A172 (cell line): ENCODE measurements at regions not wholly inside any gene's neighbourhood (a gene's known extent, or its start where the extent isn't known, plus 50 kb on each side); places are given as distances from the start of the nearest gene placed in this dataset.
"Not testable (repeated sequence)": the region's sequence is repeated elsewhere in the genome, so short reads cannot be mapped to it uniquely, and the experiment has no call there.

Experiments used
- DNase-seq: peaks from one replicate; pipeline ENCODE4 v3.0.0-alpha.2; 2015; ENCODE audit warnings: low spot score

DNA sequence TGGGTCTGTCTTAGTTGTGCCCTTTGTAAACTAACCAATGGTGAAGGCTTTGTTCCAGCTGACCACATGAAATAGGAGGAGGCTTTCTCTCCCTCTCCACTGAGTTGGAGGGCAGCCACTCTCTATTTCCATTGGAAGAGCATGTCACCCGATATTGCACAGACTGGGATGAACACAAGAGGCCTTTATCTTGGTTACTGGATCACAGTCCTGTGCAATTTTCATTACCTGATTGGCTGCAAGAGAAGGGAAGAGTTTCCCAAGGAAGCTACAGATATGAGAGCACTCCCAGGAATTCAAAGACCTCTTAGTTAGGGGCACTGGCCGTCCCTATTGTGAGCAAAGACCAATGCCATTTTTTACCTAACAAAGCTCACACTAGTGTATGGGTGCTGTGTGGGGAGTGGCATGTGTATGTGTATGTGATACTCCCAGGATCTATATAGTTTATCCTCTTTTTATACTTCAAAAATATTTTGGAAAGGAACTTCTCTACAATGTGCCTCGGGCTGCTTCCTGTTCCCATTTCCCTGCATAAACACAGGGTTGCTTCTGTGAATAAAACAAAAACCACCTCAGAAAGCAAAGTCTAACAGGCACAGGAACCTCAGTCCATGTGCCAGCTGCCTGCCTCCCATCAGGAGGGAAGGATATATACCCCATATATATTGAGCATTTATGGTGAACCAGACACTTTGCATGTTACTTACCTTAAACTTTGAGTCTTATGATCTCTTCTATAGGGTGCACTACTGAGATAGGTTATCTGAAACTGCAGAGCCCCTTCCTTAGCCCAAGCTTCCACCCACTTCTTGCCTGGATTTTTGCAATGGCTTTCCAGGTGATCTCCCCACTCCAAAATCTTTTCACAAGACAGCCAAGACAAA is 126.5 kb downstream of the RASSF10 start:
- DNase-seq, result peak; percentile 80

DNA sequence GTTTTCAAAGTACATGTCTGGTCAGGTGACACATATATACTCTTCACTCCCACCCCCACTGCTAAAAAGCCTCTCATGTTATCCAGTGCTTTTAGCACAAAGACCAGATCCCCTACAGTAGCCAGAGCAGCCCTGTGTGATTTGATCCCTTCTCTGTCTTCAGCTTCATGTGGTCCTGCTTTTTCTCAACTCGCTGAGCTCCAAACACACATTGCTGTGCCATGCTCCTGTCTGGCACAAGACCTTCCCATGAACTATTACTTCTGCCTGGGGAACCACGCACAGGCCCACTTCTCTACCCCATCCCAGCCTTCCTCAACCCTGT is 127.1 kb downstream of the RASSF10 start:
- DNase-seq, result no peak

DNA sequence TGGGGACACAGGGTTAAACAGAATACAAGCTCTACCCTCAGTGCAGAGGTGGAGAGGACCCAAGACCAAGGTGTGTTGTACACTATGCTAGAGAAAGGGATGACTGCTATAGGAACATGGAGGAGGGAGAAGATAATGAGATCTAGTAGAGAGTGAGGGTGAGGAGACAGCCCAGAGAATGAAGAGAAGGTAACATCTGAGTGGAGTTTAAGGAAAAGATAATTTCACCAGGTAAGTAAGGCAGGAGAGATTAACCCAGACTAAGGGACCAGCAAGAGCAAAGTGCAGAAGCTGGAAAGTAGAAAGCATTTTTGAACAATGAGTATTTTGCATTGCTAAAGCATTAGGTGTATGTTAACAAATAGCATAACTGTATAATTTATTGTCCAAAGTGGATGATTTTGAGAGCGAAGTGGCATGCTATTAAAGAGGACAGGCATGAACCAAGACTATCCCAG is 128.8 kb downstream of the RASSF10 start:
- peak; percentile 53 for DNase-seq

DNA sequence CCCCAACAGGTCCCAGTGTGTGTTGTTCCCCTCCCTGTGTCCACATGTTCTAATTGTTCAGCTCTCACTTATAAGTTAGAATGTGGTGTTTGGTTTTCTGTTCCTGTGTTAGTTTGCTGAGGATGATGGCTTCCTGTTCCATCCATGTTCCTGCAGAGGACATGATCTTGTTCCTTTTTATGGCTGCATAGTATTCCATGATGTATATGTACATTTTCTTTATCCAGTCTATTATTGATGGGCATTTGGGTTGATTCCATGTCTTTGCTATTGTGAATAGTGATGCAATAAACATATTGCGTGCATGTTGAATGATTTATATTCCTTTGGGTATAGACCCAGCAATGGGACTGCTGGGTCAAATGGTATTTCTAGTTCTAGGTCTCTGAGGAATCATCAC is 130.0 kb downstream of the RASSF10 start:
- not testable (repeated sequence) for DNase-seq

DNA sequence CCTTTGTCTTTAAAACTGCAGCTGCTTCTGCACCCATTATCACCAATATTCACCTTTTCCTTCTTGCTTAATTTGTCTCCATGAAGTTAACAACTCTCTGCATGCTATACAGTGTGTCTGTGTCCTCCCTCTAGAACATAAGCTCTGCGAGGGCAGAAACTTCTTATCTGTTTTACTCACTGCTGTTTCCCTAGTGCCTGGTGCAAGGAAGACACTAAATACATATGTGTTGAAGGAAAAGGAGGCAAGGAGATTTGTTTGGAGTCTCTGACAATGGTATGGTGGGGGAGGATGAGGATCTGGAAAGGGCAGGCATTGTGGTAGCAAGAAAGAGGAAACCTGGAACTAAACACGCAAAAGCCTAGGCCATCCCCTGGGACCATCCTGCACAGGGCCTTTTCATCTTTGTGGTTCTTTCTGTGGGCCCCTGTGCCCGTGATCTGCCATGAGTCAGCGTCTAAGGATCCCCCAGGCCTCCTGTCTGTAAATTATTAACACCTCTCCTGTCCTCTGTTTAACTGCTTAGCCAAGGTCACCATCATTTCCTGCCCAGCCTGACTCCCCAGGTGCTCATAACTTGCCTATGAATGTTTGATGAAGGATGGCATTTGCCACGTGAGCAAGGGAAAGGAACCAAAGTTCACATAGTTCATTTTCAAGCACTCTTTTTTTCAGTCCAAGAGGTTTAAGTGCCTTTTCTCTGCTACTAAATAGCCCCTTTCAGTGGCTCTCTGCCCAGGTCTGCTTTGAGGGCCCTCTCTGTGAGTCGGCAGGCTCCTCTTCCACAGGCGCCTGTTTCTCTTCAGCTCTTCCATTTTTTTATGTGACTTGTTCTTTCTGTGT is 131.1 kb downstream of the RASSF10 start:
- DNase-seq, result peak; percentile 92

DNA sequence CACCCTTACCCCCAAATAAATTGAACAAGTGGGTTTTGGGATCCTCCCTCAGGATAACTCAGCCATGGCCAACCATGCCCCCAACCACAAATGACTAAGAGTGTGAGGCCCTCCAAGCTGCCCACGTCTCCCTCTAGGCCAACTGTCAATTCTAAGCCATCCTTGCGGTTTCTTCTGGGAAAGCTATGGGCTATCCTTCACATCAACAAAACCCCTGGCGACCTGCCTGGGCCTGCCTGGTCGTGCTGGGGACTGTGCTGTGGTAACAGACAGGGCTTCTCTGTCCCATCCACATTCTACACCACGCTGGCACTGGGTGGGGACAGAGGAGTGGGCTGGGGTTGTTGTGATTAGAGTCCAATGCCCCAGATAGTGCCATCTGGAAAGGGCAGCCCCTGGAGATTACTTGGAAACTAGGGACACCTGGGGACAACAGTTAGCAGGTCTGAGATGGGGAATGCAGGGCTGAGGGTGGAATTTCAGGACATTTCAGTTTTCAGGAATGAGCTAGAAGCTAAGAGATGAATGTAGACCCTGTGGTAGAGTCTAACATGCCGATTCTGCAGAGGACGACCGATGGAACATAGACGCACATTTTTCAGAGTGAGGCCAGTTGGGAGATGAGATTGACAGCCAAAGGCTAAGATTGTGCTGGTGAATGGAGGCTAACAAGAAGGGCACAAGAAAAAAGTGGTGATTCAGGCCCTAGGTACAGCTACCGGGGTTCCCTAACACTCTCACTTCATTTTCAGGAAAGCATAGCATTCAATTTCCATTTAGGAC is 131.9 kb downstream of the RASSF10 start:
- DNase-seq, result peak; percentile 84

DNA sequence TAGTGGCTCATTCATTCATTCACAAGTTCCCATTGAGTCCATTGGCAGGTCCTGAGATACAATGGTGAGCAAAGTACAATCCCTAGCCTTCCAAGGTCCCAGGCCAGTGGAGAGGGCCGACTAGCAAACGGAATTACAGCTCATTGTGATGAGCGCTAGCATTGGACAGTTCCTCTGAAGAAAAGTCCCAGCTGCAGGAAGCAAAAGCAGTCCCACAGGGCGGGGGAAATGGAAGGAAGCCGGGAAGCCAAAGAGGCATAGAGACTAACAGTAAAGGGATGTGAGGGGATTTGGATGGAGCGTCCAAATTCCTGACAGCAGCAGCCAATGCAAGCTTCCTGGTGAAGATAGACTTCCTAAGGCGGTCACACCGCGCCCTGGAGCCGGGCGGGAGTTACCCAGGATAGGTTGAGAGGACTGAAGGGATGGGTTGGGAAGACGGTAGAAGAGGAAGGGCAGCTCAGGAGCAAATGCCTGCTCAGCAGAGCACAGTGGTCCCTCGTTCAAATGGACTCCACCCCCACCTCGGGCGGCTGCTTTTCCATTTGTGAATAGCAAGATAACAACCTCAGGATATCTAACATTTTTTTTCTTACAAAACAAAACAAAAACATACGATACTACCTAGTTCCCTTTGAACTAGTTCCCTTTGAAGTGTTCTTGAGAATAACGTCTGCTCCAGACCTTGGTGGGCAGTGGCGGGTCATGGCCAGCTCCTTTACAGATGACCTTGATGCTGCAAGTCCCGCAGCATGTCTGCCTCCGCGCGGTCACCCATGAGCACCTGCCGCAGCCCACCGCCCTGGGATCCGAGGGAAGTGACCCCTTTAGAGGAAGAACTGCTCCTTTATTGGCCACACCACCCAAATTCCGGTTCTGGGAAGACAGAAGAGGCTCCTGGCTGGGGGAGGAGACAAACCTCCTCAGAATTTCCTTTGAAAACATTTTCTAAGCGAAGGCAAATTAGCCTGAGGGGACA is 132.9 kb downstream of the RASSF10 start:
- DNase-seq, result no peak

DNA sequence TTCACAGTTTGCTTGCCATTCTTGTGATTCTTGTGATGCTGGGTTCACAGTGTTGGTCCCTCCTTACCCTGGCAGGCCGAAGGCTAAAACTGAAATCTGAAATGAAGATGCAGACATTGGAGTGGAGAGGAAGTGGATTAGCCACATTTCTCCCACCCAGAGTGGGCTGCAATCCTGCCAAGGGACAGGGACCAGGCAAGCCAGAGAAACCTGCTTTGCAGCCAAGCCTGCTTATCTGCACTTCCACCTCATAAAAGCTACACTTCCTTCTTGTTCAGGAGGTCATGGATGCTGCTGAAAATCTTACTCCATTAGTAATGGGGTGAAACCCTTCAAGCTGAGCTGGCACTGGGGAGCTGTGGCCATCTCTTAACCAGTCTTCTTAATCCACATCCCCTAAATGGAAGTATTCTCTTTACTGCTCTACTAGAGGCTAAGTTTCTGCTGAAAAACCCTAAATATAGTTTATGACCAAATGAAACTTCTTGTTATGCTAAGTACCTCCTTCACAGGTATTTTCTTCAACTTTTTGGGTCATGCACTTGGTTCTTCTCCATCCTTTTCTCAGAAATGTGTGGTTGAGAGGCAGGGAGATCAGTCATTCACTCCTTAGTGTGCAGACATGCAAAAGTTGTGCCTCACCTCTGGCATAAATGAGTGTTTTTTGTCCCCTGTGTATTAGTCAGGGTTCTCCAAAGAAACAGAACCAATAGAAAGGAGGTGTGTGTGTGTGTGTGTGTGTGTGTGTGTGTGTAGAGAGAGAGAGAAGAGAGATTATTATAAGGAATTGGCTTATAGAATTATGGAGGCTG is 133.9 kb upstream of the BMAL1 start:
- no peak for DNase-seq

DNA sequence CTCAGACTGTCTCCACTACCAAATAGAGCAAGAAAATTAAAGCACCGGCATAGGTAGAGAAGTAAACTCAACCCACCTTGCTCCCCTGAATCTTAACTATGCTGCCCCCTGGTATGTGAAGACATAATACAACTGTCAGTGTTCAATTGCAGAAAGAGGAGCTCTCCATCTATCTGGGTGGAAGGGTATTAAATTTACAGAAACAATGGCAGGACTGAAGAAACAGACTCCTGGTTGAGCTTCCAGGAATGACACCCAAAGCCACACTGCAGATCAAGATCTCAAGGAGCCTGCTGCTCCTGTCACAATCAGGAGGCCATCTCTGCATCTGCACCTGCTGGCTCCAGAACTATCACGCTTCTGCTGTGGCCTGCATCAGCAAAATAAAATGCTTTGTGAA is 132.1 kb upstream of the BMAL1 start:
- no peak for DNase-seq

DNA sequence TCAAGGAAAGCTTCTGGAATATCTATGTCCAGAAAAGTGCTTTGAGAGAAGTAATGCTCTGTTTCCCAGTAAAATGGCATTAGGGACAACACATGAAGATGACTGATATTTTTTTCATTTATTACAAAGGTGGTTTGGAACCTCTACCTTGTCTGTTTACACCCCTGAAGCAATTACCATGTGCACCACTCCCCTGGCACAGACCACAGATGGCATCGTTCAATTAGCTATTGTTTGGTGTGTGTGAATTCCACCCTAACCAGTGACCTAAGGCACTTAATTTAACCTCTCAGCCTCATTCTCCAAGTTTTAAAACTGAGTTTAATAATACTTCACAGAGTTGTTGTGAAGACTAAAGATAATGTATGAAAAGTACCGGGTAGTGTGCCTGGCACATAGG is 127.6 kb upstream of the BMAL1 start:
- DNase-seq, result no peak

DNA sequence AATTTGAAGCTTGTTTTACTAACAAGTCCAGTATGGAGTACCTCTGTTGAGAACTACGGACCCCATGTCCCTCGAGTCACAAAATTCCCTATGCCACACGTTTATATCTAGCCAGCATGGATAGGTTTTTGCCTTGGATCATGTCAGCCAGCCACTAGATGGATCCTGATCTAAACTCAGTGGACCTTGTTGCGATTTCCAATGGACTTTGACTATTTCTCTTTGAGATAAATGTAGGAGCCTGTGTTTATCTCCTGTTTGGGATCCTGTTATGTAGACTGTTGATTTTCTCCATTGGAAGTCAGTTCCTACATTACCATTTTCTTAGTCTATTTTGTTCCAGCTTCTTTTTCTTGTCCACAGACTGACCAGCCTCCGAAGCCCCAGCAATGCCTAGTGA is 127.1 kb upstream of the BMAL1 start:
- DNase-seq, result no peak

DNA sequence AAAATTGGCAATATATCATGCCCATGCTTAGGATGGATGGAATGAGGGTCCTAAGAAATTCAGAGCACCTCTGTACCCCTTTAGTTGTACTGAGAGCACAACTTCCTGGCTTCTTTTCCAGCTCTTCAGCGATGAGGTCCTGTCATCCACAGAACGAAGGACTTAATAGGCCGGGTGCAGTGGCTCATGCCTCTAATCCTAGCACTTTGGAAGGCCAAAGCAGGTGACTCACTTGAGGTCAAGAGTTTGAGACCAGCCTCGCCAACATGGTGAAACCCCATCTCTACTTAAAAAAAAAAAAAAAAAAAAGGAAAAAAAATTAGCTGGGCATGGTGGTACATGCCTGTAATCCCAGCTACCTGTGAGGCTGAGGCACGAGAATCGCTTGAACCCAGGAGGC is 125.3 kb upstream of the BMAL1 start:
- no peak for DNase-seq

DNA sequence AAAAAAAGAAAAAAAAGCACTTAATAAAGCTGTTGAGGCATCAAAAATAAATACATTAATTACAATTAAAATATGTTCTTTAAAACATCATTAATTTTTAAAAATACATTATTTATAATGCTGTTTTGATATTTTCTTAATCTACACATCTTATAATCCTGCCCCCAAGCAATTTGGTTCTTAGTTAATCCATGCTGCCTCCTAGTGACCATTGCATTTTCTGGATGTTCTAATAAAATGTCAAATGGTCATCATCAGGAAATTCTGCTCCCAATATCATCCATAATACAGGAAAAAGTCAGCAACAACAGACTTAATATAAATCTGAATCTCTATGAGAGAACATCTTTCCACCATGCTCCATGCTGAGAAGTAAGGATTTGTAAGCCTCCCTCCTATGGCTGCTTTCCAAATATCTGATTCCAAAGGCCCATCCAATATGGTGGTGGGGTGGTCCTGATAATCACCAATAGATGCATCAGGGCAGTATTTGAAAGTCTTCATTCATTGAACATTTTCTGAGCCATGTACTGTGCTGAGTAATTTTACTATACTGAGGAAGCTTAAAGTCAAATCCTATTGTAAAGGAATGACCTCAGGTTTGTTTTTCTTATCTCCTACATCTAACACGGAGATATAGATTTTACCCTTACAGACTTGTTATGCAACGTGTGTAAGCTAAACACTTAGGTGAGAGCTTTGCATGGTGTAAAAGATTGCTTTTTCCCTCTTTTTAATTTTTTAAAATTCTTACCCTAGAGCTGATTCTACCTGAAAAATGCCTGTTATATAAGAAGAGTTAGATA is 124.7 kb upstream of the BMAL1 start:
- peak; percentile 38 for DNase-seq

DNA sequence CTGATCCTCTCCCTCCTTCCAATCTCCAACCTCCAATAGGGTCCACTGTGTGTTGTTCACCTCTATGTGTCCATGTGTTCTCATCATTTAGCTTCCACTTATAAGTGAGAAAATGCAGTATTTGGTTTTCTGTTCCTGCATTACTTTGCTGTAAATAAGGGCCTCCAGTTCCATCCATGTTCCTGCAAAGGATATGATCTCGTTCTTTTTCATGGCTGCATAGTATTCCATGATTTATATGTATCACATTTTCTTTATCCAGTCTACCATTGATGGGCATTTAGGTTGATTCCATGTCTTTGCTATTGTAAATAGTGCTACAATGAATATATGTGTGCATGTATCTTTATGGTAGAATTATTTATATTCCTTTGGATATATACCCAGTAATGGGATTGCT is 123.2 kb upstream of the BMAL1 start:
- DNase-seq, result not testable (repeated sequence)

DNA sequence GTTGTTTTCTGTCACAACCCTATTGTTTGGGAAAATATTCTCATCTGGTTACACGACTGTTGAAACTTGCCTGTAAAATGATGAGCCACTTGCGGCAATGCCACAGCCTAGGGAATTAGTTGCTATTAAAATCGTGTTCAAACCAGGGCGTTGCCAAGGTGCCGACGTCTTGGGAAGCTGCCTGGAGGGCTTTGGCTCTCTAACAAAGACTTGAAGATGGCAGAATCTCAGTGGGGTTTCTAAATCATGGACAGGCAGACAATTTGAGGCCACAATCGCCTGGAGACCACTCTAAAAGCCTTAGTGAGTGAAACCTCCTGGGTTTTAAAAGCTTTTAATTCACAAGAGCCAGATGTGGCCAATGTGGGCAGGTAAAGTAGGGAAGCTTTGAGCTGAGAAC is 117.2 kb upstream of the BMAL1 start:
- DNase-seq, result no peak

DNA sequence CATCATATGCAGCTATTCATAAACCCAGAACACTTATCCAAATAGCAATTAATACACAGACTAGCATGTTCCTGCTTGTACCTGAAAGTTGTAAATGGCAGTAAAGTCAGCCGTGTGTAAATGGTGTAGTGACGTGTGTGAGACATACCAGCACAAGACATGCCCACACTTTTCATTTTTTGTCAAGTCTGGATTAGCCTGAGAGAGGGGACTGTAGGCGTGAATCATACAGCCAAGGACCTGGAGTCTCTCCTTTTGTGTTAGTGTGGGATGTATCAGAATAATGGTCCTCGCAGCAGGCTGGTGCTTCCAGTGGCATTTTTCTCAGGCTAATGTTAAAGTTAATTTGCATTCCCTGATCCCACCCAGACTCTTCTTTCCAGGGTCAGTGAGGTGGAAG is 116.8 kb upstream of the BMAL1 start:
- DNase-seq, result no peak

DNA sequence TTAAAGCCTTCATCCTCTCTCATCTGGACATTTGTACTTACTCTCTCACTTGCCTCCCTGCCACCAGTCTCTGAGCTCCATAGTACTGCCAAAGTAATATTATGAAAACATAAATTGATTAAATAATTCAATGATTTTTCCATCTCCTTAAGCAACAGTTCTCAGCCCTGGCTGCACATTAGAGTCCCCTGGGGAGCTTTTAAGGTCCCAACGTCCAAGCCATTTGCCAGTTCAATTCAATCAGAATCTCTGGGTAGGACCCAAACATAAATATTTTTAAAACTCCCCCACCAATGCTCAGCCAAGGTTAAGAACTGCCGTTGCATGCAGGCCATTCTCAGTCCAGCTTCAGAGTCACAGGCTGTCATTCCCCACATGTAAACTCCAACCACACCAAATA is 114.4 kb upstream of the BMAL1 start:
- DNase-seq, result no peak

DNA sequence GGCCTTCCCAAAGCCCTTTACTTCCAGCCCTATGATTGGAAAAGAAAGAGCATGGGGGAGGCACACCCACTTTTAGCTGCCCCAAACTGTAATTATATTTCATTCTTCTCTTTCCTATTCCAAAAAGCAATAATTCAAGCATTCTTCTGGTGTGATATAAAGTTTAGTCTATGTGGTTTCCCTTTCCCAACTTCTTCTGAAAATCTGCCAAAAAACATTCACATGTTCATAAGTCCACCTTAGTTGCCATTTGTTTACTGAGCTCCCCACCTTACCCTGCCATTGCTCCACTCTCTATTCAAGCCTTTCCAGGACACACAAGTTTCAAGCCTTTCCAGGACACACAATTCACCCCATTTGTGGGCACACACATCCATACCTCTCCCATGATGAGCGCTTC is 111.6 kb upstream of the BMAL1 start:
- DNase-seq, result no peak

DNA sequence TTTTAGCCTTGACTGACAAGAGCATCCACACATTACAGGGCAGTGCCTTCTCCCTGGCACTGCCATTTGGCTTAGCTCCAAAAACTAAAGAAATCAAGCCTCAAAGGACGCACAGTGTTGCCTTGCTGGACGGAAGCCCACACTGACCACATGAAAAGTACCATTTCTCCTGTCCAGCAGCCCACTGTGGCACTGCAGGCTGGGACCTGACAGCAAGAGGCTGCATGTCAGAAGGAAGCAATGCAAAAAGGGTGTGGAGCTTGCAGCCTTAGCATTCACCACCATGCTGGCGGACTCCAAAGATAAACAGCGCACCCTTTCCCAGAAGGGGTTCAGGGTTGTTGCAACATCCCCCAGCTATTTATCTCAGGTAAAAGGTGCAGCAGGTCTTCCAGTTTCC is 109.3 kb upstream of the BMAL1 start:
- no peak for DNase-seq
